Spinal cord (tissue), 9 donors: ENCODE measurements at regions not wholly inside any gene's neighbourhood (a gene's known extent, or its start where the extent isn't known, plus 50 kb on each side); places are given as distances from the start of the nearest gene placed in this dataset.

Source experiments
- DNase-seq, 6 donors: peaks; one replicate each; pipeline versions ENCODE4 v3.0.0 to v3.0.0-alpha.2; 2013 to 2015; ENCODE audit warnings: low spot score in 6 of 6, low read depth in 4 of 6
- H3K27ac ChIP-seq: one replicate; pipeline ENCODE4 v1.5.1; 2013; ENCODE audit warnings: low read depth, low read length, control low read depth
- H3K27me3 ChIP-seq: one replicate; pipeline ENCODE4 v1.6.1; 2013; ENCODE audit warnings: low read length; ENCODE audit not compliant: control insufficient read depth, insufficient read depth
- H3K36me3 ChIP-seq: one replicate; pipeline ENCODE4 v1.6.1; 2013; ENCODE audit warnings: low read length; ENCODE audit not compliant: control insufficient read depth, insufficient read depth
- H3K4me1 ChIP-seq: one replicate; pipeline ENCODE4 v1.6.1; 2013; ENCODE audit warnings: low read length; ENCODE audit not compliant: control insufficient read depth, insufficient read depth
- H3K4me3 ChIP-seq: one replicate; pipeline ENCODE4 v1.5.1; 2013; ENCODE audit warnings: low read depth, low read length, control low read depth
- H3K9me3 ChIP-seq: one replicate; pipeline ENCODE4 v1.6.1; 2013; ENCODE audit warnings: low read length; ENCODE audit not compliant: control insufficient read depth, insufficient read depth
- WGBS: methylation state at CpG from one replicate; pipeline ENCODE4 v1.1.5; 2013; ENCODE audit warnings: missing lambda C conversion rate; ENCODE audit not compliant: insufficient coverage; 5-methylcytosine and 5-hydroxymethylcytosine counted together
- donor health status: healthy.

GRCh38 chr21:28216976-28217523, 775.6 kb downstream of the LTN1 start:
- Histone ChIP-seq H3K4me1 (no peaks in the 10 kb centered on the region), H3K27me3 (no peaks in the 10 kb centered on the region), H3K27ac (no peak overlapping the region), H3K9me3 (no peaks in the 10 kb centered on the region), H3K4me3 (no peak overlapping the region), H3K36me3 (no peaks in the 10 kb centered on the region)
- 100% methylated on average over 1 of the region's 1 CpG for WGBS
- DNase-seq: no peak

- Histone ChIP-seq H3K9me3 (no peaks in the 10 kb centered on the region), H3K4me1 (no peaks in the 10 kb centered on the region), H3K27me3 (no peaks in the 10 kb centered on the region), H3K27ac (no peak overlapping the region), H3K36me3 (no peaks in the 10 kb centered on the region), H3K4me3 (no peak overlapping the region)
- WGBS: 90% methylated on average over 2 of the region's 5 CpGs
- DNase-seq: no peak
Measured at GRCh38 chr21:28215214-28215954, 777.3 kb downstream of the LTN1 start.

GRCh38 chr21:28214786-28215185, 777.9 kb downstream of the LTN1 start:
- 100% methylated on average over 1 of the region's 4 CpGs for WGBS
- no peaks in the 10 kb centered on the region for H3K9me3 ChIP-seq

GRCh38 chr21:28213261-28213660, 779.4 kb downstream of the LTN1 start:
- DNase-seq: no peak
- Histone ChIP-seq H3K27ac (no peak overlapping the region), H3K9me3 (no peaks in the 10 kb centered on the region), H3K27me3 (no peaks in the 10 kb centered on the region), H3K4me1 (no peaks in the 10 kb centered on the region), H3K36me3 (no peaks in the 10 kb centered on the region), H3K4me3 (no peak overlapping the region)
- no CpG with 5 or more reads among the region's 3 CpGs for WGBS

More at GRCh38 chr21:28214786-28215185, 777.9 kb downstream of the LTN1 start:
- Histone ChIP-seq H3K4me3 (no peak overlapping the region), H3K27me3 (no peaks in the 10 kb centered on the region), H3K4me1 (no peaks in the 10 kb centered on the region), H3K27ac (no peak overlapping the region), H3K36me3 (no peaks in the 10 kb centered on the region)
- DNase-seq: no peak

- Histone ChIP-seq H3K4me3 (no peak overlapping the region), H3K36me3 (no peaks in the 10 kb centered on the region), H3K27ac (no peak overlapping the region), H3K27me3 (no peaks in the 10 kb centered on the region), H3K9me3 (no peaks in the 10 kb centered on the region), H3K4me1 (no peaks in the 10 kb centered on the region)
- DNase-seq: no peak
- 100% methylated on average over 1 of the region's 2 CpGs for WGBS
Measured at GRCh38 chr21:28212061-28212460, 780.6 kb downstream of the LTN1 start.

- no peak for DNase-seq
- H3K27ac ChIP-seq: no peak overlapping the region
- H3K4me3 ChIP-seq: no peak overlapping the region
- no CpG with 5 or more reads among the region's 9 CpGs for WGBS
- no peaks in the 10 kb centered on the region for H3K4me1 ChIP-seq
- H3K9me3 ChIP-seq: no peaks in the 10 kb centered on the region
- no peaks in the 10 kb centered on the region for H3K36me3 ChIP-seq
- no peaks in the 10 kb centered on the region for H3K27me3 ChIP-seq
Measured at GRCh38 chr21:28207436-28208173, 785.1 kb downstream of the LTN1 start.

GRCh38 chr21:28200726-28201125, 792.0 kb downstream of the LTN1 start:
- H3K27me3 ChIP-seq: no peaks in the 10 kb centered on the region
- peaks cover 2% of the 10 kb centered on the region for H3K9me3 ChIP-seq
- no peaks in the 10 kb centered on the region for H3K36me3 ChIP-seq
- no CpG with 5 or more reads among the region's 2 CpGs for WGBS
- H3K4me3 ChIP-seq: no peak overlapping the region
- peak in 1 of 6 donors; percentile 16 for DNase-seq
- no peak overlapping the region for H3K27ac ChIP-seq
- no peaks in the 10 kb centered on the region for H3K4me1 ChIP-seq

- no peak for DNase-seq
- WGBS: 57% methylated on average over 2 of the region's 2 CpGs
- Histone ChIP-seq H3K4me3 (no peak overlapping the region), H3K27ac (no peak overlapping the region), H3K4me1 (no peaks in the 10 kb centered on the region), H3K9me3 (peaks cover 2% of the 10 kb centered on the region), H3K36me3 (no peaks in the 10 kb centered on the region), H3K27me3 (no peaks in the 10 kb centered on the region)
Measured at GRCh38 chr21:28196981-28197380, 795.7 kb downstream of the LTN1 start.

GRCh38 chr21:28193189-28193588, 799.5 kb downstream of the LTN1 start:
- Histone ChIP-seq H3K4me1 (no peaks in the 10 kb centered on the region), H3K36me3 (no peaks in the 10 kb centered on the region), H3K27me3 (no peaks in the 10 kb centered on the region), H3K9me3 (no peaks in the 10 kb centered on the region), H3K27ac (no peak overlapping the region), H3K4me3 (no peak overlapping the region)
- WGBS: 74% methylated on average over 2 of the region's 2 CpGs
- DNase-seq: no peak

GRCh38 chr21:28186604-28187003, 806.1 kb downstream of the LTN1 start:
- Histone ChIP-seq H3K27ac (no peak overlapping the region), H3K36me3 (no peaks in the 10 kb centered on the region), H3K9me3 (peaks cover 6% of the 10 kb centered on the region), H3K27me3 (no peaks in the 10 kb centered on the region), H3K4me3 (no peak overlapping the region), H3K4me1 (no peaks in the 10 kb centered on the region)
- no peak for DNase-seq
